GM12878 (cell line): ENCODE measurements at regions not wholly inside any gene's neighbourhood (a gene's known extent, or its start where the extent isn't known, plus 50 kb on each side); places are given as distances from the start of the nearest gene placed in this dataset.

Experiments
- ATAC-seq: fragments of 200-7000 bp; cut with Tn5 transposase; 3 replicates; pipeline ENCODE4 v1.9.1; 2020; ENCODE audit warnings: mild to moderate bottlenecking, moderate library complexity
- BruUV-seq: library from RNA; stranded (reverse); fragments of 400-500 nt; replicated peaks from 2 replicates; lab custom pipeline; 2021; lab: Mats Ljungman, UMichigan
- CTCF ChIA-PET: fragments of 300-600 bp; sonication (Branson Sonifier 250); formaldehyde crosslinking; extraction: SDS; loops from one replicate; lab custom pipeline; 2021; ENCODE audit warnings: inconsistent platforms; lab: Yijun Ruan, JAX
- POLR2A ChIA-PET: fragments of 350-600 bp; formaldehyde crosslinking; extraction: SDS; loops from one replicate; lab custom pipeline; 2021; ENCODE audit warnings: inconsistent platforms; lab: Charles Lee
- RAD21 ChIA-PET: fragments of 300-600 bp; sonication (Branson Sonifier 250); formaldehyde crosslinking; loops from one replicate; lab custom pipeline; 2023; ENCODE audit warnings: antibody characterized with exemption; ENCODE audit not compliant: unreplicated experiment; lab: Charles Lee
- SMC1A ChIA-PET: fragments of 300-600 bp; sonication (Branson Sonifier 250); formaldehyde crosslinking; loops from one replicate; lab custom pipeline; 2023; ENCODE audit not compliant: unreplicated experiment, uncharacterized antibody; lab: Charles Lee
- DNase-seq: peaks from one replicate; pipeline ENCODE4 v3.0.0-alpha.2; 2011; ENCODE audit warnings: low read depth, low spot score
- FAIRE-seq: peaks from 3 replicates; lab custom pipeline; 2011; peaks lifted over from hg19 to GRCh38; lab: Jason Lieb, UNC
- H2AFZ ChIP-seq: 2 replicates; pipeline ENCODE4 v1.6.0; 2011; ENCODE audit warnings: low read depth, low read length, control low read depth; ENCODE audit not compliant: control insufficient read depth
- H3K27ac ChIP-seq: 2 replicates; pipeline ENCODE4 v1.5.1; 2011; ENCODE audit warnings: control low read depth; ENCODE audit not compliant: control insufficient read depth, insufficient read depth
- H3K27me3 ChIP-seq, 2 experiments: replicated peaks in 1 of 2; 2 replicates each; pipeline versions ENCODE4 v1.6.0 to v1.6.1; 2011; ENCODE audit warnings: low read length in 1 of 2; ENCODE audit not compliant: control insufficient read depth in 2 of 2, insufficient read depth in 2 of 2
- H3K36me3 ChIP-seq, 2 experiments: 2 replicates each; pipeline ENCODE4 v1.5.1; 2011; ENCODE audit warnings: low read length in 1 of 2; ENCODE audit not compliant: control insufficient read depth in 2 of 2, insufficient read depth in 2 of 2
- H3K4me1 ChIP-seq: 2 replicates; pipeline ENCODE4 v1.6.1; 2011; ENCODE audit warnings: mild to moderate bottlenecking, low read length, moderate library complexity, mixed read lengths; ENCODE audit not compliant: control insufficient read depth, insufficient read depth
- H3K4me2 ChIP-seq: 2 replicates; pipeline ENCODE4 v1.6.0; 2011; ENCODE audit warnings: control low read depth; ENCODE audit not compliant: control insufficient read depth, insufficient read depth
- H3K4me3 ChIP-seq: fragments of 200-600 bp; sonication (generic); 2 replicates; pipeline ENCODE4 v1.5.1; 2016
- H3K79me2 ChIP-seq: 2 replicates; pipeline ENCODE4 v1.6.0; 2011; ENCODE audit warnings: low read length; ENCODE audit not compliant: control insufficient read depth, insufficient read depth
- H3K9ac ChIP-seq: 2 replicates; pipeline ENCODE4 v1.8.0; 2011; ENCODE audit warnings: low read length, control low read depth, mixed read lengths; ENCODE audit not compliant: control insufficient read depth, insufficient read depth
- H3K9me3 ChIP-seq: replicated peaks from 3 replicates; pipeline ENCODE4 v1.5.1; 2011; ENCODE audit warnings: mild to moderate bottlenecking, low read length; ENCODE audit not compliant: control insufficient read depth, insufficient read depth
- H4K20me1 ChIP-seq: 2 replicates; pipeline ENCODE4 v1.6.0; 2011; ENCODE audit not compliant: control insufficient read depth, insufficient read depth
- CHD2 ChIP-seq: IDR thresholded peaks from 2 replicates; pipeline ENCODE4 v1.6.1; 2011; ENCODE audit warnings: low read depth, low read length, improper control_type of control experiment, borderline replicate concordance
- E2F4 ChIP-seq: IDR thresholded peaks from 2 replicates; pipeline ENCODE4 v1.6.1; 2012; ENCODE audit warnings: low read depth, low read length, improper control_type of control experiment
- EGR1 ChIP-seq, 2 experiments: IDR thresholded peaks; 1 replicate in 1 of 2; 2 replicates in 1 of 2; pipeline ENCODE4 v1.6.1; 2011 to 2012; ENCODE audit warnings: low read depth in 2 of 2, low read length in 2 of 2, borderline replicate concordance in 1 of 2, mild to moderate bottlenecking in 1 of 2, moderate library complexity in 1 of 2
- ESRRA ChIP-seq: IDR thresholded peaks from 2 replicates; pipeline ENCODE4 v1.6.1; 2012; ENCODE audit warnings: mild to moderate bottlenecking, low read length, improper control_type of control experiment
- FOS ChIP-seq: IDR thresholded peaks from 3 replicates; pipeline ENCODE4 v1.6.1; 2011; ENCODE audit warnings: borderline replicate concordance; ENCODE audit not compliant: insufficient read length; ENCODE audit errors: extremely low read depth
- HDAC6 ChIP-seq: fragments of 200-600 bp; sonication (generic); IDR thresholded peaks from one replicate; pipeline ENCODE4 v1.8.0; 2017; ENCODE audit warnings: antibody characterized with exemption; ENCODE audit not compliant: unreplicated experiment
- IKZF1 ChIP-seq: fragments of 450-650 bp; conservative IDR thresholded peaks from 2 replicates; pipeline ENCODE4 v1.6.1; 2017; ENCODE audit warnings: antibody characterized with exemption, mild to moderate bottlenecking
- KLF5 ChIP-seq: fragments of 450-650 bp; IDR thresholded peaks from 2 replicates; pipeline ENCODE4 v1.6.1; 2014; ENCODE audit warnings: mild to moderate bottlenecking; ENCODE audit not compliant: partially characterized antibody
- MEF2B ChIP-seq: fragments of 450-650 bp; IDR thresholded peaks from 2 replicates; pipeline ENCODE4 v1.6.1; 2018; ENCODE audit warnings: mild to moderate bottlenecking, moderate library complexity; ENCODE audit not compliant: partially characterized antibody, poor library complexity, severe bottlenecking
- NFXL1 ChIP-seq: fragments of 450-650 bp; IDR thresholded peaks from 2 replicates; pipeline ENCODE4 v1.6.1; 2017; ENCODE audit warnings: antibody characterized with exemption, mild to moderate bottlenecking, borderline replicate concordance
- SUZ12 ChIP-seq: fragments of 200-600 bp; sonication (generic); IDR thresholded peaks from one replicate; pipeline ENCODE4 v1.6.1; 2018; ENCODE audit warnings: antibody characterized with exemption, mild to moderate bottlenecking; ENCODE audit not compliant: unreplicated experiment
- USF1 ChIP-seq: IDR thresholded peaks from 2 replicates; pipeline ENCODE4 v1.6.1; 2011; ENCODE audit warnings: borderline replicate concordance, low read depth, mild to moderate bottlenecking, moderate library complexity, mixed read lengths, low read length; ENCODE audit not compliant: insufficient read depth; ENCODE audit errors: extremely low read length
- YY1 ChIP-seq: IDR thresholded peaks from 2 replicates; pipeline ENCODE4 v1.6.1; 2011; ENCODE audit warnings: low read depth, mild to moderate bottlenecking, low read length
- ZNF384 ChIP-seq: IDR thresholded peaks from 2 replicates; pipeline ENCODE4 v1.6.1; 2012; ENCODE audit warnings: low read depth, mild to moderate bottlenecking, low read length, improper control_type of control experiment, borderline replicate concordance
- WGBS: methylation state at CpG from one replicate; pipeline ENCODE4 v1.1.6; 2016; ENCODE audit warnings: low lambda C conversion rate; ENCODE audit not compliant: insufficient replicate concordance, insufficient coverage; ENCODE audit errors: missing lambda C conversion rate; 5-methylcytosine and 5-hydroxymethylcytosine counted together
- in situ Hi-C: fragments of 300-500 bp; cut with MboI; formaldehyde crosslinking; loops from 9 replicates; pipeline ENCODE4 v1.14.3; 2018; ENCODE audit warnings: mixed read lengths
- intact Hi-C: fragments of 100-400 bp; cut with micrococcal nuclease; formaldehyde crosslinking; loops from one replicate; pipeline ENCODE4 v1.14.2; 2022; ENCODE audit not compliant: unreplicated experiment
- TF ChIP-seq, protein P1 (sequence below): fragments of 450-650 bp; formaldehyde crosslinking; IDR thresholded peaks from 2 replicates; pipeline ENCODE4 v1.5.0; 2022; ENCODE audit warnings: mild to moderate bottlenecking, missing genetic modification characterization
- TF ChIP-seq, protein P2 (sequence below): IDR thresholded peaks from 2 replicates; pipeline ENCODE4 v1.6.1; 2011; ENCODE audit warnings: borderline replicate concordance, low read depth, mild to moderate bottlenecking, moderate library complexity, low read length; ENCODE audit not compliant: insufficient read depth, poor library complexity, severe bottlenecking

- POLR2A ChIA-PET = no interaction called here
- BruUV-seq = no TSS peak
- TF ChIP-seq KLF5 = no peak
- TF ChIP-seq ESRRA = no peak
- TF ChIP-seq, protein P1, sequence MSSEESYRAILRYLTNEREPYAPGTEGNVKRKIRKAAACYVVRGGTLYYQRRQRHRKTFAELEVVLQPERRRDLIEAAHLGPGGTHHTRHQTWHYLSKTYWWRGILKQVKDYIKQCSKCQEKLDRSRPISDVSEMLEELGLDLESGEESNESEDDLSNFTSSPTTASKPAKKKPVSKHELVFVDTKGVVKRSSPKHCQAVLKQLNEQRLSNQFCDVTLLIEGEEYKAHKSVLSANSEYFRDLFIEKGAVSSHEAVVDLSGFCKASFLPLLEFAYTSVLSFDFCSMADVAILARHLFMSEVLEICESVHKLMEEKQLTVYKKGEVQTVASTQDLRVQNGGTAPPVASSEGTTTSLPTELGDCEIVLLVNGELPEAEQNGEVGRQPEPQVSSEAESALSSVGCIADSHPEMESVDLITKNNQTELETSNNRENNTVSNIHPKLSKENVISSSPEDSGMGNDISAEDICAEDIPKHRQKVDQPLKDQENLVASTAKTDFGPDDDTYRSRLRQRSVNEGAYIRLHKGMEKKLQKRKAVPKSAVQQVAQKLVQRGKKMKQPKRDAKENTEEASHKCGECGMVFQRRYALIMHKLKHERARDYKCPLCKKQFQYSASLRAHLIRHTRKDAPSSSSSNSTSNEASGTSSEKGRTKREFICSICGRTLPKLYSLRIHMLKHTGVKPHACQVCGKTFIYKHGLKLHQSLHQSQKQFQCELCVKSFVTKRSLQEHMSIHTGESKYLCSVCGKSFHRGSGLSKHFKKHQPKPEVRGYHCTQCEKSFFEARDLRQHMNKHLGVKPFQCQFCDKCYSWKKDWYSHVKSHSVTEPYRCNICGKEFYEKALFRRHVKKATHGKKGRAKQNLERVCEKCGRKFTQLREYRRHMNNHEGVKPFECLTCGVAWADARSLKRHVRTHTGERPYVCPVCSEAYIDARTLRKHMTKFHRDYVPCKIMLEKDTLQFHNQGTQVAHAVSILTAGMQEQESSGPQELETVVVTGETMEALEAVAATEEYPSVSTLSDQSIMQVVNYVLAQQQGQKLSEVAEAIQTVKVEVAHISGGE (CRISPR knock-in tag) = no peak
- TF ChIP-seq MEF2B = no peak
- TF ChIP-seq YY1 = no peak
- TF ChIP-seq CHD2 = no peak
- no peak for TF ChIP-seq NFXL1
- TF ChIP-seq USF1 = no peak
- no peak for TF ChIP-seq FOS
- no peak for TF ChIP-seq HDAC6
- TF ChIP-seq EGR1 (IDR thresholded peaks at IDR 0.05; ENCODE audit: borderline replicate concordance in 1 of 2, low read depth in 2 of 2, low read length in 2 of 2) = no peak
- TF ChIP-seq IKZF1 = no peak
- no peak for TF ChIP-seq SUZ12
- TF ChIP-seq, protein P2, sequence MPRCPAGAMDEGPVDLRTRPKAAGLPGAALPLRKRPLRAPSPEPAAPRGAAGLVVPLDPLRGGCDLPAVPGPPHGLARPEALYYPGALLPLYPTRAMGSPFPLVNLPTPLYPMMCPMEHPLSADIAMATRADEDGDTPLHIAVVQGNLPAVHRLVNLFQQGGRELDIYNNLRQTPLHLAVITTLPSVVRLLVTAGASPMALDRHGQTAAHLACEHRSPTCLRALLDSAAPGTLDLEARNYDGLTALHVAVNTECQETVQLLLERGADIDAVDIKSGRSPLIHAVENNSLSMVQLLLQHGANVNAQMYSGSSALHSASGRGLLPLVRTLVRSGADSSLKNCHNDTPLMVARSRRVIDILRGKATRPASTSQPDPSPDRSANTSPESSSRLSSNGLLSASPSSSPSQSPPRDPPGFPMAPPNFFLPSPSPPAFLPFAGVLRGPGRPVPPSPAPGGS = no peak
- TF ChIP-seq E2F4 = no peak
- no peak for TF ChIP-seq ZNF384
These were observed 137.7 kb downstream of the ASB1 start for GRCh38 chr2:238564286-238564920.

More at GRCh38 chr2:238564286-238564920, 137.7 kb downstream of the ASB1 start:
- Histone ChIP-seq H4K20me1 (no peaks in the 10 kb centered on the region; the same call in 1 of the 2 replicates), H3K79me2 (no peaks in the 10 kb centered on the region), H3K4me1 (no peaks in the 10 kb centered on the region), H3K27ac (no peak overlapping the region), H3K36me3 (no peaks in the 10 kb centered on the region), H3K9ac (no peak overlapping the region), H3K4me3 (no peak overlapping the region), H3K27me3 (no peaks in the 10 kb centered on the region; a peak in 1 of 4 replicates), H3K9me3 (no peaks in the 10 kb centered on the region), H2AFZ (no peak overlapping the region), H3K4me2 (no peak overlapping the region)
- ATAC-seq (no peak), FAIRE-seq (no peak), DNase-seq (no peak)
- in situ Hi-C loops (no loop called here), intact Hi-C loops (no loop called here)
- 24% methylated on average over 16 of the region's 16 CpGs for WGBS
- CTCF ChIA-PET = no interaction called here
- RAD21 ChIA-PET = no interaction called here
- SMC1A ChIA-PET = no interaction called here
